Glutamatergic neuron (in vitro differentiated cells): ENCODE measurements at regions not wholly inside any gene's neighbourhood (a gene's known extent, or its start where the extent isn't known, plus 50 kb on each side); places are given as distances from the start of the nearest gene placed in this dataset.

ENCODE experiments used
- DNase-seq: peaks from one replicate; pipeline ENCODE4 v3.0.0; 2022
- H3K27ac Mint-ChIP-seq: one replicate; pipeline ENCODE4 v1.8.0; 2020; ENCODE audit warnings: mild to moderate bottlenecking, mixed read lengths, inconsistent platforms; ENCODE audit not compliant: unreplicated experiment
- H3K27me3 Mint-ChIP-seq: one replicate; pipeline ENCODE4 v1.8.0; 2020; ENCODE audit warnings: mild to moderate bottlenecking, moderate library complexity, mixed read lengths, inconsistent platforms; ENCODE audit not compliant: unreplicated experiment
- H3K36me3 Mint-ChIP-seq: one replicate; pipeline ENCODE4 v1.8.0; 2020; ENCODE audit warnings: mild to moderate bottlenecking, mixed read lengths, inconsistent platforms; ENCODE audit not compliant: unreplicated experiment
- H3K4me1 Mint-ChIP-seq: one replicate; pipeline ENCODE4 v1.8.0; 2020; ENCODE audit warnings: mild to moderate bottlenecking, low read depth, mixed read lengths, inconsistent platforms; ENCODE audit not compliant: unreplicated experiment
- H3K4me3 Mint-ChIP-seq: one replicate; pipeline ENCODE4 v1.8.0; 2020; ENCODE audit warnings: mild to moderate bottlenecking, mixed read lengths, inconsistent platforms; ENCODE audit not compliant: unreplicated experiment
- H3K9me3 Mint-ChIP-seq: one replicate; pipeline ENCODE4 v1.8.0; 2020; ENCODE audit warnings: mild to moderate bottlenecking, moderate library complexity, mixed read lengths, inconsistent platforms; ENCODE audit not compliant: unreplicated experiment
- CTCF ChIP-seq: fragments of 200-600 bp; sonication (generic); IDR thresholded peaks from one replicate; pipeline ENCODE4 v1.5.0; 2021; ENCODE audit not compliant: partially characterized antibody, unreplicated experiment

GRCh38 chr18:47748093-47748796 is 182.2 kb downstream of the SMAD2 start:
- Mint-ChIP-seq H3K4me1 (peaks cover 3% of the 10 kb centered on the region), H3K4me3 (peak overlapping the region; percentile 67), H3K9me3 (peaks cover 5% of the 10 kb centered on the region), H3K27ac (no peak overlapping the region), H3K36me3 (no peaks in the 10 kb centered on the region), H3K27me3 (peaks cover 8% of the 10 kb centered on the region)
- no peak for DNase-seq
- TF ChIP-seq CTCF, result no peak

- peaks cover 4% of the 10 kb centered on the region for H3K27me3 Mint-ChIP-seq
Measured at GRCh38 chr18:47747260-47747795, 183.1 kb downstream of the SMAD2 start.

GRCh38 chr18:47746615-47747014 is 183.8 kb downstream of the SMAD2 start:
- Mint-ChIP-seq H3K27me3 (peaks cover 3% of the 10 kb centered on the region), H3K27ac (no peak overlapping the region), H3K36me3 (no peaks in the 10 kb centered on the region), H3K4me3 (no peak overlapping the region), H3K9me3 (peaks cover 2% of the 10 kb centered on the region), H3K4me1 (peaks cover 3% of the 10 kb centered on the region)
- DNase-seq, result no peak
- no peak for TF ChIP-seq CTCF

More at GRCh38 chr18:47747260-47747795, 183.1 kb downstream of the SMAD2 start:
- Mint-ChIP-seq H3K36me3 (no peaks in the 10 kb centered on the region), H3K4me1 (peaks cover 3% of the 10 kb centered on the region), H3K9me3 (peaks cover 2% of the 10 kb centered on the region), H3K27ac (no peak overlapping the region), H3K4me3 (no peak overlapping the region)
- TF ChIP-seq CTCF, result no peak
- no peak for DNase-seq

- Mint-ChIP-seq H3K27ac (no peak overlapping the region), H3K4me3 (peak overlapping the region; percentile 6), H3K27me3 (peaks cover 2% of the 10 kb centered on the region), H3K4me1 (peaks cover 3% of the 10 kb centered on the region), H3K36me3 (no peaks in the 10 kb centered on the region), H3K9me3 (peaks cover 2% of the 10 kb centered on the region)
- no peak for DNase-seq
- no peak for TF ChIP-seq CTCF
Measured at GRCh38 chr18:47745227-47745626, 185.2 kb downstream of the SMAD2 start.

- H3K27ac Mint-ChIP-seq, result no peak overlapping the region
- DNase-seq, result no peak
- no peak for TF ChIP-seq CTCF
Measured at GRCh38 chr18:47737956-47738355, 192.5 kb downstream of the SMAD2 start.

More at GRCh38 chr18:47737956-47738355, 192.5 kb downstream of the SMAD2 start:
- H3K4me3 Mint-ChIP-seq, result no peak overlapping the region
- H3K4me1 Mint-ChIP-seq, result no peaks in the 10 kb centered on the region
- peaks cover 5% of the 10 kb centered on the region for H3K27me3 Mint-ChIP-seq
- peaks cover 4% of the 10 kb centered on the region for H3K36me3 Mint-ChIP-seq
- H3K9me3 Mint-ChIP-seq, result no peaks in the 10 kb centered on the region
